Activated CD4-positive, alpha-beta T cell treated with anti-CD3 and anti-CD28 coated beads, Interleukin-2, amount 50 U/mL, for 4 hours (primary cell): ENCODE measurements at regions not wholly inside any gene's neighbourhood (a gene's known extent, or its start where the extent isn't known, plus 50 kb on each side); places are given as distances from the start of the nearest gene placed in this dataset.
A peak's percentile ranks its signal among the peaks of the same experiment; 100 is the strongest.
"Not testable (repeated sequence)": the region's sequence is repeated elsewhere in the genome, so short reads cannot be mapped to it uniquely, and the experiment has no call there.

ENCODE experiments used
- DNase-seq, 2 experiments: peaks; one replicate each; pipeline ENCODE4 v3.0.0-alpha.2; 2020

DNA sequence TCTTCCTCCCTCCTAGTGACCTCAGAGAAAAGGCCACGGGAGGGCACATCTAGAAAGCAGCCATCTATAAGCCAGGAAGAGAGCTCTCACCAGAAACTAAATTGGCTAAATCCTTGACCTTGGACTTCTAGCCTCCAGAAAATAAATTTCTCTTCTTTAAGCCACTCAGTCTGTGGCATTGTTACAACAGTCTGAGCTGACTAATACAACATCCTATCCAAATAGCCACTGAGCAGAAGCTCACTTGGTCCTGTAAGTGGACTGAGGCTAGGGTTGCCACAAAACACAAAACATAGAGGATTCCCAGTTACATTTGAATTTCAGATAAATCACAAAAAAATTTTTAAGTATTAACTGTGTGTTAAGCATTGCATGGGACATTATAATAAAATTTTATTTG lies 383.4 kb downstream of the MLLT3 start:
- DNase-seq = no peak

DNA sequence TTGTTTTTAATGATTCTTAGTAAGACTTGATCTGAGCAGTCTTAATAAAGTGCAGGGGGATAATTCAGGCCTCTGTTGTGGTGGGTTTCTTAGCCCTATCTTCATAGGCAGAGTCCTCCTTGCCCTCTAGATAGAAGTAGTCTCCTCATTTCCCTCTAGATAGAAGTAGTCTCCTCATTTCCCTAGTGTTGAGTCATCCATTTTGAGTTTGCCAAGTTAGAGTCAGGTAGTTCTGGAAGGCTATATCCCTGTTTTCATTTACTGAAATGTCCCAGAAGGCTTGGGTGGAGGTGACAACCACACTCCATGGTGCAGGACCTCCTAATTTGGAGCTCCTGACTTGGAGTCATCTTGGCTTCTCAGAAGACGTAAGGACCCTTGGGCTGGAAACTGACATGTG lies 384.6 kb downstream of the MLLT3 start:
- DNase-seq = no peak

DNA sequence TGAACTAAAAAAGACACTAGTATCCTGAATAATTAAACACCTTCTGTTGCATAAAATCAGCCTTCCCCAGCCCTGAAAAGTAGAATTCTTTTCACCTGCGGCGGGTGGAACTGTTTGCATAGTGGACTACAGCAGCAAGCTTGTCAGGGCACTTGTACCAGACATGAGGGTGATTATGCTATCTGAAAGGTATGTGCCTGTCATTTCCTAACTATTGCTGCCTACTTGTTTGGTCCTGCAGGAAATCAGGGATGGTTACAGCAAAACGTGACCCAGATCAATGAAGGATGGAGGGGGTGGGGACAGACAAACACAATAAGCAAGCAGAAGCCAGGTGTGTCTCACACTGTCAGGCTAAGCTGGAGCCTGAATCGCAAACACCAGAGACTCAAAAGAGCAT lies 385.6 kb downstream of the MLLT3 start:
- no peak for DNase-seq

DNA sequence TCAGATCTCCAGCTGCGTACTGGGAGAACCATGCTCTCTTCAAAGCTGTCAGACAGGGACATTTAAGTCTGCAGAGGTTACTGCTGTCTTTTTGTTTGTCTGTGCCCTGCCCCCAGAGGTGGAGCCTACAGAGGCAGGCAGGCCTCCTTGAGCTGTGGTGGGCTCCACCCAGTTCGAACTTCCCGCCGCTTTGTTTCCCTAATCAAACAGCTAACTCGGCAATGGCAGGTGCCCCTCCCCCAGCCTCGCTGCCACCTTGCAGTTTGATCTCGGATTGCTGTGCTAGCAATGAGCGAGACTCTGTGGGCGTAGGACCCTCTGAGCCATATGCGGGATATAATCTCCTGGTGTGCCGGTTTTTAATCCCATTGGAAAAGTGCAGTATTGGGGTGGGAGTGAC lies 387.1 kb downstream of the MLLT3 start:
- DNase-seq = not testable (repeated sequence)

DNA sequence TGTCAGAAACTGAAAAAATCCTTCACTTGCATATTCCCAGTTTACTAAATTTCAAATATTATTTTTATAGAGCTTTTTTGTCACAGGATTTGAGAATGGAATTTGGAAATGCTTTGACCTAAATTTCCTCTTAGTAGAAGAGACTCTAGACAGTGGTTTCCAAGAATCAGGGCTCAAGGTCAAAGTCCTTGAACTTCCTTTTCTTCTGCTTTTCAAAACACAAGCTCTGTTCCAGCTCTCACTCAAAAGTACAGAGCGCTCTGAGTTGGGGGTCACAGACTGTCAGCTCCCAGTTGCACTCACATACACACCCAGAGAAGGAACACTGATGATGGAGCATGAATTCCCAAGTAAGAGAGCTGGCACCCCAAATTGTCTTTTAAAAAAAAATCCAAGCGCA lies 394.2 kb downstream of the MLLT3 start:
- DNase-seq = no peak

DNA sequence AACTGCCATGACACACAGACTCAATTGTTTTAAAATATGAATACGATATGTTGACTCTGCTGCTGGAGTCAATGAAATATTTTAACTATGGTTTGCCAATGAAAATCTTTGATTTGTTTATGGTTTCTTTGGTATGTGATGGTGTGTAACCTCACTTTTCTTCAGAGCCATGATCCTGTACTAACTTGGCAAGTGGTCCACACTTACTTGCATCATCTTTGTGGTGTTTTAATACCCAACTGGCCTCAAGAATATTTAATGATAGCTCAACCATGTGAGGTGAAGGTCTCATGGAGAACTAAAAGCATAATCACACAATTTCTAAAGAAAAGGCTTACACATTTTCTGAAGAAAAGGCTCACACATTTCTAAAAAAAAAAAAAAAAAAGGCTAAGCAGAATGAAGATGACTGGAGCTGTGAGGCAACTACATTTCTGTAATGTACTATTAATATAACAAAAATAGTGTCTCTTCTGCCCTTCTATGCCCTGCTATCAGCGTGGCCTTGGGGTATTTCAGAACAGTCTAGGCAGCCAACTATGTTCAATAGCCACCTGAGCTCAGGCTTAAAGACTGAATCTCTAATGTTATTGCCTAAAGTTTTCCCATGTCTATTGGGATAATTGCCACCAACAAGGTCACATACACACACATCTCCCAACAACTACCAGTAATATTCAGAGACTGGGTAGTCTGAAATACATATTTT lies 395.0 kb downstream of the MLLT3 start:
- DNase-seq = no peak

DNA sequence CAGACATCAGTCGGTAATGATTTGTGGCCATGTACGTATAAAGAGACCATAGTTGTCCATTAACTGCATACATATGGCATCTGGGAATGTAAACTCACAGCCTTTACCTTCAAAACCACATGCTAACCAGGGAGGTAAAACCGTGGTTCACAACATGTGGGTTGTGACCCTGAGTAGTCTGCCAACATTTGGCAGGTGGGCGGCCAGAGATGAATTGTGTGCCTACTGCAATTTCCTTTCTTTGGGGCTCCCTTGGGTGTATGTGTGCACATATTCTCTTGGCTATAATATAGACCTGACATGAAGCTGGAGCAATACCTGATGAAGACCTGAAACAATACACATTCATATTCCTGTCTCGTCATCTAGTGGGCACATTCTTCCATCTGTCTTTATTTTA lies 396.0 kb downstream of the MLLT3 start:
- DNase-seq = no peak

DNA sequence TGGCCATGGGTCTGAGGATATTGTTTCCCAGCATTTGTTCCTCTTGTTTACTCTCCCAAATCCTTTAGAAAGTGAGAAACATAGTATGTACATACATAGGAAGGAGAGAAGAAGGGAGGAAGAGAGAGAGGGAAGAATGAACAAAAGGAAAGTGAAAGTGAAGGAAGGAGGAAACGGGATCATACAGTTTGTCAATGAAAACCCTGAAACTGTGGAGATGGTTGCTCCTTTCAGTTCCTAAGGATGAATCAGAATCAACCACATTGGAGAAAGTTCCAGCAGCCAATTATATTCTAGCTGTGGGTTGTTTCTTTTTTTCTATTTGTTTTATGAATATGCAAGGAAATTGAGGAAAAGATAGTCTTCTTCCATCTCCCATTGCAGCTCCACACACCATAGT lies 396.5 kb downstream of the MLLT3 start:
- no peak for DNase-seq

DNA sequence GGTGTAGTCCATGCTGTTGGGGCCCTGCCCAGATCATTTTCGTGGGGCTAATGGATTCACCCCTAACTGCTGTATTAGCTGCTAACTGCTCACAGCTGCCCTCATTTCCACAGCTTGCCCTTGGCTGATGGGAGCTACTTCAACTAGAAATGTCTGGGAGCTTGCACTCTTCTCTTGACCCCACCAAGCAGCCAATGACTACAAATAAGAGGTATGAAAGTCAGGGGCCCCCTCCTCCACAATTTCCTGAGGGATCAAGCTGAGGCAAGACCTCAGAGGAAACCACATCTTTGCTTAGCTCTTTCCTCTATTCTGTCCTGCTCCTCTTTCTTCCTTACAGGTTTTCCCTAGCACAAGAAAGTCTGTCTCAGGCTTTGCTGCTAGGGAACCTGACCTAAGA lies 397.5 kb downstream of the MLLT3 start:
- no peak for DNase-seq

DNA sequence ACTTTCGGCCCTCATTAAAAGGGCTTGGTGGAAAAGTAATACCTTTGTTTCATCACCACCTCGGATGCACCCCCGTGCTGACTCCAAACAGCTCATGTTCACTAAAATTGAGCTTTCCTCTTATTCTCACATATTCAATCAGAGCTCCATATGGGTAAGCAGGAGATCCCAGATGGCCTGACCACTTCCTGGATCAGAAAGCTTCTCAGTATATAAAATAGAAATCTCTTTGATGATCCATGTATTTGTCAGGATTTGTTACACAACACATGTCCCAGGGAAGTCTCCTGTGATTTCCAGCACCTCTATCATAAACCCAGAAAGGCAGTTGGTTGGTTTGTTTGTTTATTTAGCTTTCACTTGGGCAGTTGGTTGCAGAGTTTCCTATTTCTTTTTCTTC lies 402.0 kb downstream of the MLLT3 start:
- DNase-seq = no peak

DNA sequence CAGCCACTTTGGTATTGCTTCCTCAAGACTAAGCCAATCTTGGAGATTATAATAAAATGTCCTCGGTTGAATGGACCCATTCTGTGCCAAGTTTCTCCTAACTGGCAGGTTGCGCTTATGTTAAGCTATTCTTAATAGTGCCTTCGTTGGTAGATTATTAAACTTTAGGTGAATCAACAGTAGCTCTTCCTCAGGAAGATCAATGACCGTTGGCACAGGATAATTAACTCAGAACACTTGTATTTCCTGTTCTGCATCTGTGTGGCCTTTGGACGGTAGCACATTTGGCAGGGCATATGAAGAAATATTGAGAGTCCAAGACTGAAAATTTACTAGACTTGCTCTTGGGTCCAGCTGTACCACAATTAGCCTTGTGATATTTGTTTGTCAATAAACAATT lies 402.9 kb downstream of the MLLT3 start:
- DNase-seq = no peak

DNA sequence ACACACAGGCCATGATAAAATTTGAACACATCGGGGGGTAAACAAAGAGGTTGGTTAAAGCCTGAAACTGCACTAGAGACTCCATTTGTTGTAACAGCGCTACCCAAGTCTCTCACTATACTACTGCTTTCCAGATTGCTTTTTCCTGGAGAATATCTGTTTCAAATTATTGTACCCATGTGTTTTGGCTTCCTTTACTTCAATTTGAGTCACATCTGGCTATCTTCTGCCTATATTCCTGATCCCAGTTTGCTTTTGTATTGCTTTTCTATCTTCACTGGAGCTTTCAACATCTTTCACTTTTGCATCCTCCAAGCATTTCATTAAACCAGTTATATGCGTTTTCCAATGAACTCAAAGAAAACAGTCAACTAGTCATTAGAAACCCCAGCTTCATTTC lies 404.7 kb downstream of the MLLT3 start:
- DNase-seq = no peak

DNA sequence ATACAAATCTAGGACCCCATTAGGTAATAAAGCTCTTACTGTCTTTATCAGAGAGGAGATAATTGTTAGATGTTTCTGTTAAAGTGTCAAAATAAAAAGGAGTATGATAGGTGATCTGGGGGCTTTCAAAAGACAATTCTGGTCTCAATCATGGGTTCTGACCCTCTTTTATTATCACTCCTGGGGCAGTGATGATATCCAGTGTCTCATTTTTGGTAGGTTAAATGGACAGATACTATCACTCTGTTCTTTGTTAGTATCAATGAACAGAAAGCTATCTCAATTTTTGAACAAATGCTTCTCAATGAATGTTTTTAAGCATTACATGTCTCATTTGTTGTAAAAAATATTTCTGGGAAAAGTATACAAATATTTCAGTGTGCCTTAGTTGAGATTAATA lies 405.9 kb downstream of the MLLT3 start:
- DNase-seq = no peak

DNA sequence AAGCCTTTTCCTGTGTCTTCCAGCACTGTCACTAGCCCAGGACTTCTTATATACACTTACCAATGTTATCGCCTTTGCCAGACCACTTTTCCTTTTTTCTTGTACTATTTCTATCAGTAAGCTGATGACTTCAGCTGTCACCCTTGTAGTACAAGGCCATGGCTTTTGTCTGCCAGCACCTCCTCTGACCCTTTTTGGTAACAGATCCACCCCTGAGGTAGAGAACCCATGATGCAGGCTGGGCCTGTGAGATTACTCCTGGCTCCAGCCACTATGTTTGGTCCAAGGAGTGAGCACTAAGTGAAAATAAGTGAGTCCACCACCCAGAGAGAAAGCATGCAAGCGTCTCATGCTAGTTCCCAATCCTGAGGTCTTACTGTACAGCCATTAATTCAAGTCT lies 406.7 kb downstream of the MLLT3 start:
- no peak for DNase-seq

DNA sequence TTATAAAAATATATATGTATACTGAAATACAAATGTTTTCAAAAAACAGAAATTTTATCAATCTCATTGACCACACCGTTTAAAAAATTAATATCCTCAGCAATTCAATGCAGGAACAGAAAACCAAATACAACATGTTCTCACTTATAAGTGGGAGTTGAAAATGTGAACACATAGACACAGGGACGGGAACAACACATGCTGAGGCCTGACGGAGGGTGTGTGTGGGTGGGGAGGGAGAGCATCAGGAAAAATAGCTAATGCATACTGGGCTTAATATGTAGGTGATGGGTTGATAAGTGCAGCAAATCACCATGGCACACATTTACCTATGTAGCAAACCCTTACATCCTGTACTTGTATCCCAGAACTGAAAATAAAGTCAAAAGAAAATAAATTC lies 409.5 kb downstream of the MLLT3 start:
- DNase-seq = no peak

DNA sequence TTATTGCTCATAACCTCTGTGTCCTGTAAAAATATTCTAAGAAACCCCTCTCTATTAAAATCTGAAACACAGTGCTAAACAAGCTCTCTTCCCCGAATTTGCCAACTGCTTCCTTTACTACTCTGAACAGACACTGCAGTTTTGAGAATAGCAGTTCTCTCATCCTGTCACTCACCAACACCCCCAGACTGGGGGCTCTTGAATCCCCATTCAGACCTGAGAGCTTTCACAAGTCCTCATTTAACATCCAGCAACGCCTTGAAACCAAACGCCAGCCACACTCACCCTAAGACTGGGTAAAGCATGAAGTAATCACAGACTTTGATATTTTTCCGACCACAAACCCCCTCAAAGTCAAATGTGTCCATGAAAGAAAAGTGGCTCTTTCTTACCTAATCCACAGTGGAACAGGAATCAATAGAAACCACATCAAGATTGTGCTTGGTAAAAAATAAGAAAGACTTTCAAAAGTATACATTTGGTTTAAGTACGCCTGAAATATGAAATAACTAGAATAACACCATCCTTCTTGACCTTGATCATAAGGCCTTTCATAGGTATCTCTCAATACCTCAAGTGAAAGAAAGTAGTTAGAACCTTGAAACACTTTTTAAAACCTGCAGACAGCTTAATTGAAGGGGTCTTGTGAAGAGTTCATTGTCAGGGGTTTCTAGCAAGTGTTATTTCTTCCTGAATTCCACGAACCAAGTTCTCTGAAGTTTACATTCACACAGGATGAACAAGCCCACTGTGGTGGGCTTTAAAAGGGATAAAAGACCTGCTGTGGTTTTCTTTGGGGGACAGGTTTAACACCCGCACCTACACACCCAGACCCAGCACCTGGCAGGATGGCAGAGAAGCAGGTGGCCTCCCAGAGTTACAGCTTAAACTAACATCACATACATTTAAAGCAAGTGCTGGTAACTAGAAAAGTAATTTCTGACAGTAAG lies 412.6 kb downstream of the MLLT3 start:
- peak; percentile 25 to 28 for DNase-seq

DNA sequence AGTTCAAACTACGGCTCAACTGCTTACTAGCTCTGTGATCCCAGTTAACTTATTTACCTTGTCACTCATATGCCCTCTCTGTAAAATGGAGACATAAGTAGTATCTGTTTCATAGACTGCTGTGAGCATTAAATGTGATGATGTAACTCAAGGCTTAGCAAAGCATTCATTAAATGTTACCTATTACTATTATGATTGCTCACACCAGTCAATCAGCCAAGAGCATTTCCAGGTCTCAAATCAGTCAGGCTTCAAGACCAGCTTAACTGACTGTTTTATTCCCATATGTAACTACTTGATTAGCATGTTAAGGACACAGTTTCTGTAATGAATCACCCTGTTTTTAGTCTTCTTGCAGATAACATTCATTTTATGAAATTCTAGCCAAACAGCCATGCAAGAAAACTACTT lies 413.3 kb downstream of the MLLT3 start:
- no peak for DNase-seq

DNA sequence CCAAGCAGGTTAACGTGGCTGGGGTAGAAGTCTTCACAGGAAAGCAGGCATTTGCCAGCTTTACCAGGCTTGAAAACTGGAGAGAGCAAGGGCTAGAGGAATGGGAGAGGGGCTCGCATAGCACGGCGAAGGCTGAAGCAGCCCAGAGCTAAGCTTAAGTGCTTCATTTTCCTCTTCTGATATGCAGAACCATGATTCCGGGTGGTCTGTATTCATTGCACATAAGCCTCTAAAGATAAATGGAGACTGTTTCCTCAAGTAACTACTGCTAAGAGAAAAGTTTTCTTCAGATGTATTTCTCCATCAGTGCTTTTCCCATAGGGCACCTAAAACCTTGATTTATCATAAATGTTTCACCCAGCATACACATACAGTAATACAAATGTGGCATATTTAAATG lies 414.1 kb downstream of the MLLT3 start:
- DNase-seq = no peak

DNA sequence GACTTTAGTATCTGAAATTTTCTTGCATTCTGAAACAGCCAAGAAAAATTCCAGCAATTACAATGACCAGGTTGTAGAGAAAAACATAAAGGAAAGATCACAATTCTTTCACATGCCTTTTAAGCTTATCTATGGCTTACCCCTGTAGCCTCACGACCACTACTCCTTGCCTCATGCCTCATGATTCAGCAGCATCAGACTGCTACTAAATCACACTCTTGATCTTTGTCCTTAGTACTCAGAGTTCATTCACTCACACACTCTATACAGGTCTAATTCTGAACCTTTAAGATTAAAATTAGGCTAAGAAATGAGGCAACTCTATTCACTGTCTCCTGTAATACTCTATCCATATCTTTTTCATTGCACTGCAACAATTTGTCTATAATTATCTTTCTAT lies 415.1 kb downstream of the MLLT3 start:
- no peak for DNase-seq

DNA sequence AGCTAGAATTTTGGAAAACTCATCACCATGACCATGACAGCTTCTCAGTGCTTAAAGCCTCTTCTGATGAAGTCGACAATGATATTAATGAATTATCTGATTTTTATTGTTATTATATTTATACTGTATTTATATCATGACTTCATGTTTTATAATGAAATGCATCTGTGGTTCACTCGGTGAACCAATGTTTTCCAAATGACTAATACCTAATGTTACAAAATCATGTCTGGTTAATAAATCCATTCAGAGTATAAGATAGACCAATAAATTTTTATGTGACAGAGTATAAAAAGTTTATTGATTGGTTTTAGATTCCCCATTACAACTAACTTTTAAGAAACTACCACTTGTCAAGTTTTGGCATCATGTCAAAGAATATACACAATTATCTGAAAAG lies 416.5 kb downstream of the MLLT3 start:
- DNase-seq = no peak

DNA sequence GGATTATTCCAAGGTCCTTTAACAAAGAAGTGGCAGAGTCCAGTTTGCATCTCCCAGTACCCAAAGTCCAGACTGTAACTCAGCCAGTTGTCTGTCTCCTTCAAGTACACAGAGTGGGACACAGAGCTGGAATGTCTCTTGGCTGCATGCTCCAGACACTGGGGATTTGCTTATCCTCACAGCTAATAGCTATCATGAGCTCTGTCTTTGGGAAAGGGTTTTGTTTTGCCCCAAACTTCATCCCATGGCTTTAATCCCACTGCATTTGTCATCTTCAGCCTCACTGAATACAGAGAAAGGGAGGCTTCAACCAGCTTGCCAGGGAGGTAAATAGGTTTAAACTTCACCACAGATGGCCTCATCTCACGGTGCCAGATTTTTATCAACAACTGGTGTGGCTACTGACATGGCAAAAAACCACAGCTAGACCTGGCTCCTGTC lies 412.2 kb upstream of the SLC24A2 start:
- DNase-seq = no peak

DNA sequence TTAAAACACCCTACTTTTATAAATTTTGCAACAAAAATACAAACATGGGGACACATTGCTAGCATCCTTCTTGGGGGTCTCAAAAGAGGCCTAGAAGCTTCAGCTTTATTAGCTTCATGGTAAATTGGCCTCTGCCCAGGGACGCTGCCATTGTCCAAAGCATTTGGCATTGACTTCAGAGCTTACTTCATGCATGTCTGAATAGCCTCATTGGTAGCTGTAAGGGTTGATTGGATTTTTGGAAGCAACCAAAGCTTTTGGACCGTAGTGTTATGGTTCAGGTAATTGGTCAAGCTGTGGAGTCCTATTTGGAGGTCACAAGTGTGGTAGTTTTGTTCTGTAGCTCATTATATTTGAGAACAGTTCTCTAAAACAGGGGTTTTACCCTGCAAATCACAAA lies 411.7 kb upstream of the SLC24A2 start:
- DNase-seq = no peak

DNA sequence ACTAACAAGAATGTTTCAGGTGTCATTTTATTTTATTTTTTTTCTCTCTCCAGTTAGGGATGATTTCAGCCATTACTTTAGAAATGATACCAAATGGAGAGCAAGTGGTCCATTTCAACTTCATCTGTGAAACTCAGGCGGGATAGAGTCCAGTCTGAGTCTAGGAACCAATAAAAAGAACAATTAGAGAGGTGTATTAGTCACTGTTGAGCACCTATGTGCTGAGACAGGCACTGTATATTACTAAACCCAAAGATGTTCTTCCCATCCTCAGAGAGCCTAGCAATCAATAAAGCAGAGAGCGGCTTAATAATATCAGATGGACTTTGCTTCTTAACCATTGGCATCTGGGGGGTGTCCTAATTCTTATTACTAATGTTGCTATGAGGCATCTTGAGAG lies 410.3 kb upstream of the SLC24A2 start:
- DNase-seq = no peak

DNA sequence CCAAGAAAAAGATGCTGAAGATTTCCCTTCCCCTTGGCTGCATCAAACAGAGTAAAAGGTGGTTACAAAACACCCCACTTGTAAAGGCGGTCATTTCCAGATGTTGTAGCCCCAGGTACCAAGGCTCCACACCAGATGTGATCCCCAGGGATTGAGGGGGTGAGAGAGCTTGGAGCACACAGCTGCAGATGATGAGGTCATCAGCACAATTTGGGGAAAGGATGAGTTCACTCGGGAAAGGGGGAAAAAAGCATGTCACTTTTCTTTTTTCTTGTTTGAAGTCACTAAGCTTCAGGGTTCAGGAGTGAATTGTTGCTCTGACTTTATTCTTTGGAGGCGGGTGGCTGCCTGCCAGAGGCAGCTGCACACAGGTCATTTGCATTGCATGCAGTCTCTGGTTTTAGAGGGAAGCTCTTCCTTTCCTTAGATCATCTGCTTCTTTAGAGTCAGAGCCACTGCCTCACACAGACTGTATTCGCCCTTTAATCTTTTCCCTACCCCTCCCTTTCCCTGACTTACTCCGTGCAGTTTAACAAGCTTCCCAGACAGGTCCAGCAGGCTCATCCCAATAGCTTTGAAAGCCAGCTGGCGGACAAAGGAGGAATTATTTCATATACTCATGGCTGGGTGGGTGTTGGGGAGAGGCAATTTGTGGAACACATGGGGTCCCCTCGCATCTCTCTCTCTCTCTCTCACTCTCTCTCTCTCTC lies 409.3 kb upstream of the SLC24A2 start:
- DNase-seq = no peak
